ENCODE measurements at regions not wholly inside any gene's neighbourhood (a gene's known extent, or its start where the extent isn't known, plus 50 kb on each side); places are given as distances from the start of the nearest gene placed in this dataset.

DNA sequence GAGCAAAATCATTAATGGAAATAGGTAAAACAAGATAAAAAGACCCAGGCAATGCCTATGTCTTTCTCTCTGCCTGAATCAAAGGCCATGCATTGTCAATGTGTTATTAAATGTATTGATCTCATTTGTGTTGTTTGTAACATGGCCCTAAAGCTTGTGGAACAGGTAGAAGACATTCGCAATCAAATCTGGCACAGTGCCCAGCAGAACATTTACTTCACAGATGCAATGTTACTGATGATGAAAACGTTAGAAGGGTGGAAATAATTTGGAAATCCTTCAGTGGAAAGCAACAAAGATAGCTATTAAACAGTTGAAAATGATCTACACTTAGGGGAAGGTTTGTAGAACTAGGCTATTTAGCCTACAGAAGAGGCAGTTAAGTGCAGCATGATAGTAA lies 368.2 kb downstream of the EPHA4 start:
- no peak for DNase-seq (ENCODE audit: extremely low spot score, insufficient read length, low read depth)
- no peak for FAIRE-seq

DNA sequence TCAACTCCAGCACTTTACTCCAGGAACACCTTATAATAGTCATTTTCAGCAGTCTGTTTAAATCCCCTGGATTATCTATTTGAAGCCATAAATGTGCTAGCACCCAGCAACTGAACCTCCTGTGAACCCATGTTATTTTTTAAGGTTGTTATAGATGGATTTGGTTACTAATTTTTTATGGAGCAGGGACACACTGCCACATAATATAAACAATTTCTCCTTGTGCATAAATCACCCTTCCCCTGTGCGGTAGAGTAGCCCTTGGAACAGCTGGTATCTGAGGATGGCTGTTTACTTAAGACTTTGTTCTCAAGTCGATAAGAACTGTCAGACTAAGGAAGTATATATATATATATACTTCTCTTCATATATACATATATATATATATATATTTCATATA lies 367.4 kb downstream of the EPHA4 start:
- no peak for DNase-seq (ENCODE audit: extremely low spot score, insufficient read length, low read depth)

GRCh38 chr2:221205103-221205673 lies 366.9 kb downstream of the EPHA4 start:
- DNase-seq (ENCODE audit: extremely low spot score, insufficient read length, low read depth), result no peak
- no peak for FAIRE-seq

More for the DNA sequence above, 367.4 kb downstream of the EPHA4 start:
- FAIRE-seq, result no peak

DNA sequence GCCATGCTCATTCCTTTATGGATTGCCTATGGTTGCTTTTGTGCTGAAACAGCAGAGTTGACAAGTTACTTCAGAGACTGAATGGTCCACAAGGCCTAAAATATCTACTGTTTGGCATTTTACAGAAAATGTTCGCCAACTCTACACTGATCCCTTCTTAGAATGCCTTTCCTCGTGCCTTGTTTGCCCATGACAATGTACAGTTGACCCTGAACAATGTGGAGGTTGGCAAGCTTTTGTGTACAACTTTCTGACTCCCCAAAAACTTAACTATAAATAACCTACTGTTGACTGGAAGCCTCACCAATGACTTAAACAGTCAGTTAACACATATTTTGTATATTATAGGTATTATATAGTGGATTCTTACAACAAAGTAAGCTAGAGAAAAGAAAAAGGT lies 361.4 kb downstream of the EPHA4 start:
- DNase-seq (ENCODE audit: extremely low spot score, insufficient read length, low read depth), result no peak
- no peak for FAIRE-seq

DNA sequence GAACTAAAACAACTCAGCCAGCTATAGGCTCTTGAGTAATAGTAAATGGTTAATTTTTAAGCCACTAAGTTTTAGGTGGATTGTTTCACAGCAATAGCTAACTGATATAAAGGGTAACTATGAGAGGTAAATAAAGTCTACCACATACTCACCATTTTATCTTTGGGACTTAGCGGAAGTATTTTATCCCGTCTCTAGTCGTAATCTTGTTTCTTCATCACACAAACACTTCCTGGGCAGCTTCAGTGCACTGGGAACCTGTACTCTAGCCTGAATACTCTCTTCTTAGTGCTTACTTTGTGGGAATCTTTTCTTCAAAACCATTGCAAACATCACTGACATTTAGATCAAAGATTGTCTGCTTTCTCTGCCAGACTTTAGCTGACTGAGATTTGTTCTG lies 360.5 kb downstream of the EPHA4 start:
- DNase-seq (ENCODE audit: extremely low spot score, insufficient read length, low read depth), result no peak
- FAIRE-seq, result no peak

- FAIRE-seq (no peak), DNase-seq (ENCODE audit: extremely low spot score, insufficient read length, low read depth) (no peak)
Observed at GRCh38 chr2:221212105-221212504, 360.0 kb downstream of the EPHA4 start.

DNA sequence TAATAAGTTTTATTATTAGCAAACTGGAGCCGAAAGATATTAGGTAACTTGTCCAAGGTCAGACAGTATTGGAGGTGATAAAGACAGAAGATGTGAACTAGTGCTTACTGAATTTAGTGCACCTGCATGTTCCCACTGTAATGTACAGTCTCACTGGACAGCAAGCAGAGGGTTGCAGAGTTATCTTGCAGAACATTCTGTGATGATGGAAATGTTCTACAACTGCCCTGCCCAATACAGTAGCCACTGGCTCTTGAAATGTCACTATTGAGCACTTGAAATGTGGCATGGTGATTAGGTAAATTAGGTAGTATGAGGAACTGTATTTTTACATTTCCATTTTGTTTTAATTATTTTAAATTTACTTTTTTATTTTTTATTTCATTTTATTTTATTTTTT lies 356.6 kb downstream of the EPHA4 start:
- no peak for DNase-seq (ENCODE audit: extremely low spot score, insufficient read length, low read depth)
- FAIRE-seq, result no peak

DNA sequence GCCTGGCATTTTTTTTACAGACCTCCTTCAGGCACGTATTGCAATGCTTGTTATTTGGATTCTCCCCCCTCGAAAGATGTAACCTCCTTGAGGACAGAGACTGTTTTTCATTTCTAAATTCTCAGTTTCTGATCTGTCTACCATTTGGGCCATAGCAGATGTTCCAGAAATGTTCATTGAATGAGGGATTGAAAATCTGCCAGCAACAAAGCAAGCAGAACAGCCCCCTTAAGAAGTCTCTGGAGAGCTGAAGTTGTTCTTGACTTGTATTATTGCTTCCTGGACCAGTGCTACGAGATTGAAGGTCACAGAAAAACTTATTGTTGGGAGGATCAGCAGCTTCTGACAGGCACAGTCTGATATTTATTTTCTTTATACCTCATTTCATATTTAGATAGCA lies 355.5 kb downstream of the EPHA4 start:
- FAIRE-seq (no peak), DNase-seq (ENCODE audit: extremely low spot score, insufficient read length, low read depth) (no peak)

- no peak for DNase-seq (ENCODE audit: extremely low spot score, insufficient read length, low read depth)
- no peak for FAIRE-seq
Observed at GRCh38 chr2:221225752-221226151, 346.4 kb downstream of the EPHA4 start.

- DNase-seq (ENCODE audit: extremely low spot score, insufficient read length, low read depth) (no peak), FAIRE-seq (no peak)
Observed at GRCh38 chr2:221228214-221228769, 343.8 kb downstream of the EPHA4 start.

GRCh38 chr2:221229099-221229498 lies 343.0 kb downstream of the EPHA4 start:
- DNase-seq (ENCODE audit: extremely low spot score, insufficient read length, low read depth), result no peak
- no peak for FAIRE-seq

- FAIRE-seq, result no peak
- DNase-seq (ENCODE audit: extremely low spot score, insufficient read length, low read depth), result no peak
Observed at GRCh38 chr2:221231511-221231910, 340.6 kb downstream of the EPHA4 start.

GRCh38 chr2:221235941-221236340 lies 336.2 kb downstream of the EPHA4 start:
- DNase-seq (ENCODE audit: extremely low spot score, insufficient read length, low read depth), result no peak
- FAIRE-seq, result no peak

DNA sequence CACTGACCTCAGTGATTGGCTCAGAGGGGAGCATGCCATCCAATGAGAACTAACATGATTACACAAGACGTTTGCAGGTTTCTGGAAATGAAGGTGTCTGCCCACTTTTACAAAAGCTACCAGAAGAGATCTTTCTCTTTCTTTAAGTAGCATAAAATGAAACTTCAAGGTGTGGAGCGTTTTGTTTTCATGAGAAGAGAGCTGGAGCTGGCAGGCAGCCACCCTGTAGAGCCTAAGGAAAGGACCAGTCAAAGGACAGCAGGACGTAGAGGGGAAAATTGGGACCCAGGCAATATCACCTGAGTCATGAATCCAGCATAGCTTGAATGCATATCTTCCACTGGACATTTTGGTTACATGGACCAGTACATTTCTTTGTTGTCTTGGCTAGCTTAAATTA lies 331.0 kb downstream of the EPHA4 start:
- DNase-seq (ENCODE audit: extremely low spot score, insufficient read length, low read depth), result no peak
- FAIRE-seq, result no peak

DNA sequence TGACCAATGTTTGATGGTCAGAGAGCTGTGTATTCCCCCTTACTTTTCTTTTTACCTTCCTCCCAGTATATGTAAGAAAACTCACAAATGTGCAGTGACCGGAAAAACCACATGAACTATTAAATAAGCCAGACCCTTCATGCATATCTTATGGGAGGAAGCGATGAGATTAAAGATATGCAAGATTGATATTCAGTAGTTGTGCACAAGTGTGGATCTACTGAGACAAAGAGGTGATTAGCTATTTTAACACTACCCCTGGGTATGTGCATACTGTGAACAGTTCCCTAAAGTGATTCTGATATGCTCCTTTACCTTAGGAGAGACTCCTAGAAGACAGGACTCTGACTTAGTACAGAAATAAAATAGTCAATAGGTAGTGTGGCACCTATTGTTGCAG lies 328.3 kb downstream of the EPHA4 start:
- FAIRE-seq, result no peak
- no peak for DNase-seq (ENCODE audit: extremely low spot score, insufficient read length, low read depth)

GRCh38 chr2:221245045-221245444 lies 327.1 kb downstream of the EPHA4 start:
- FAIRE-seq, result no peak
- DNase-seq (ENCODE audit: extremely low spot score, insufficient read length, low read depth), result no peak

DNA sequence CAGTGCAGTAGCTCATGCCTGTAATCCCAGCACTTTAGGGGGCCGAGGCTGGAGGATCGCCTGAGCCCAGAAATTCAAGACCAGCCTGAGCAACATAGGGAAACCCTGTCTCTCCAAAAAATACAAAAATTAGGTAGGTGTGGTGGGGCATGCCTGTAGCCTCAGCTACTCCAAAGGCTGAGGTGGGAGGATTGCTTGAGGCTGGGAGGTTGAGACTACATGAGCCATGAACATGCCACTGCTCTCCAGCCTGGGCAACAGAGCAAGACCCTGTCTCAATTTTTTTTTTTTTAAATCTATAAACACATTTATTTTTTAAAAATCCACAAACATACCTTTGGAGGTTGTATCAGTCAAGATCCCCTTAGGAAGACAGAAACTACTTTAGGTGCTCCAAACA lies 326.3 kb downstream of the EPHA4 start:
- no peak for FAIRE-seq
- no peak for DNase-seq (ENCODE audit: extremely low spot score, insufficient read length, low read depth)

GRCh38 chr2:221254299-221254698 lies 317.8 kb downstream of the EPHA4 start:
- FAIRE-seq, result no peak
- no peak for DNase-seq (ENCODE audit: extremely low spot score, insufficient read length, low read depth)

DNA sequence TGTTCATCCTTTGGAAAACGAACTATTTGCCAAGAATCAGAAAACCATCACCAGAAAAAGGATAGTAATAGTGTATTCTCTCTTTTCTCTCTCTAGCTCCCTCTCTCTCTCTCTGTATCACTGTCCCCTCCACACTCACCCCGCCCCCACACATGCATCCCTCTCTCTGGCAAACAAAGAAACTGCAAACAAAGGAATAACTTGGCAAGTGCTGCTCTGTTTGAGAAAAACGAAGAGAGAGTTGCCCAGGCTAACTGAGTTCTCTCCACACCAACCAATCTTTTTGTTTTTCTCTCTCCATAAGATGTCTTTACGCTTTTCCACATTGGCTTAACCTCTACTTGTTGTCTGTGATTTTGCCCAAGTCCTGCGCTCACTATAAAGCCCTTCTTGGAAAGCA lies 316.2 kb downstream of the EPHA4 start:
- FAIRE-seq, result no peak
- DNase-seq (ENCODE audit: extremely low spot score, insufficient read length, low read depth), result no peak

- DNase-seq (ENCODE audit: extremely low spot score, insufficient read length, low read depth) (no peak), FAIRE-seq (no peak)
Observed at GRCh38 chr2:221258464-221258863, 313.6 kb downstream of the EPHA4 start.

- DNase-seq (ENCODE audit: extremely low spot score, insufficient read length, low read depth) (no peak), FAIRE-seq (no peak)
Observed at GRCh38 chr2:221262651-221263050, 309.5 kb downstream of the EPHA4 start.

GRCh38 chr2:221263573-221263972 lies 308.5 kb downstream of the EPHA4 start:
- FAIRE-seq, result no peak

More at GRCh38 chr2:221263573-221263972, 308.5 kb downstream of the EPHA4 start:
- DNase-seq (ENCODE audit: extremely low spot score, insufficient read length, low read depth), result no peak
